ENCODE measurements at regions not wholly inside any gene's neighbourhood (a gene's known extent, or its start where the extent isn't known, plus 50 kb on each side); places are given as distances from the start of the nearest gene placed in this dataset.

DNA sequence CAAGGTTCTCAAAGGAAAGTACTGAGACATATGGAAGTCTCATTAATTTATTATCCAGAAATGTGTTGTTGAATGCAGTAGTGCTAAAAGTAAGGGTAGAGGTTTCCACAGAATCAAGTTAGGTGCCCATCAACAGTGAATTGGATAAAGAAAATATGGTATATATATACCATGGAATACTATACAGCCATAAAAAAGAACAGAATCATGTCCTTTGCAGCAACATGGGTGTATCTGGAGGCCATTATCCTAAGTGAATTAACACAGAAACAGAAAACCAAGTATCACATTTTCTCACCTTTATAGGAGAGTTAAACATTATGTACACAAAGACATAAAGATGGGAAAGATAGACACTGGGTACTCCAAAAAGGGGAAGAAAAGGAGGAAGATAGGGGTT is 149.9 kb upstream of the RASSF8 start:
- Histone ChIP-seq H3K27me3 (no peaks in the 10 kb centered on the region), H3K4me1 (no peaks in the 10 kb centered on the region), H3K27ac (no peak overlapping the region), H3K4me3 (no peak overlapping the region), H3K36me3 (no peaks in the 10 kb centered on the region), H3K9me3 (no peaks in the 10 kb centered on the region)
- no peak for TF ChIP-seq POLR2A (IDR thresholded peaks at IDR 0.05)
- TF ChIP-seq, protein P1, sequence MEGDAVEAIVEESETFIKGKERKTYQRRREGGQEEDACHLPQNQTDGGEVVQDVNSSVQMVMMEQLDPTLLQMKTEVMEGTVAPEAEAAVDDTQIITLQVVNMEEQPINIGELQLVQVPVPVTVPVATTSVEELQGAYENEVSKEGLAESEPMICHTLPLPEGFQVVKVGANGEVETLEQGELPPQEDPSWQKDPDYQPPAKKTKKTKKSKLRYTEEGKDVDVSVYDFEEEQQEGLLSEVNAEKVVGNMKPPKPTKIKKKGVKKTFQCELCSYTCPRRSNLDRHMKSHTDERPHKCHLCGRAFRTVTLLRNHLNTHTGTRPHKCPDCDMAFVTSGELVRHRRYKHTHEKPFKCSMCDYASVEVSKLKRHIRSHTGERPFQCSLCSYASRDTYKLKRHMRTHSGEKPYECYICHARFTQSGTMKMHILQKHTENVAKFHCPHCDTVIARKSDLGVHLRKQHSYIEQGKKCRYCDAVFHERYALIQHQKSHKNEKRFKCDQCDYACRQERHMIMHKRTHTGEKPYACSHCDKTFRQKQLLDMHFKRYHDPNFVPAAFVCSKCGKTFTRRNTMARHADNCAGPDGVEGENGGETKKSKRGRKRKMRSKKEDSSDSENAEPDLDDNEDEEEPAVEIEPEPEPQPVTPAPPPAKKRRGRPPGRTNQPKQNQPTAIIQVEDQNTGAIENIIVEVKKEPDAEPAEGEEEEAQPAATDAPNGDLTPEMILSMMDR (IDR thresholded peaks at IDR 0.05 in 4 of 5, conservative IDR thresholded peaks at IDR 0.05 in 1 of 5) = no peak
- ATAC-seq (no peak), DNase-seq (no peak)
- intact Hi-C loops (cut with DNase I; ENCODE audit: low total_unique reads) (no loop called here), in situ Hi-C loops (cut with MboI; ENCODE audit: low sequenced_read_pairs in 4 of 4) (no loop called here)

DNA sequence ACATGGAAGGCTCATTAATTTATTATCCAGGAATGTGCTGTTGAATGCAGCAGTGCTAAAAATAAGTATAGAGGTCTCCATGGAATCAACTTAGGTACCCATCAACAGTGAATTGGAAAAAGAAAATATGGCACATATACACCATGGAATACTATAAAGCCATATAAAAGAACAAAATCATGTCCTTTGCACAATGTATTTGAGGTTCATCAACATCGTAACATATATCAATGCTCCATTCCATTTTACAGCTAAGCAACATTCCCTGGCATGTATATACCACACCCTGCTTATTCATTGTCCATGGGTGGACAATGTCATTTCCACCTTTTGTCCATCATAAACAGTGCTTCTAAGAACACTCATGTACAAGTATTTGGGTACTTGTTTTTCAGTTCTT is 147.8 kb upstream of the RASSF8 start:
- Histone ChIP-seq H3K4me1 (no peaks in the 10 kb centered on the region), H3K27me3 (no peaks in the 10 kb centered on the region), H3K9me3 (no peaks in the 10 kb centered on the region), H3K27ac (no peak overlapping the region), H3K36me3 (no peaks in the 10 kb centered on the region), H3K4me3 (no peak overlapping the region)
- TF ChIP-seq, protein P1 (IDR thresholded peaks at IDR 0.05 in 4 of 5, conservative IDR thresholded peaks at IDR 0.05 in 1 of 5) = no peak
- no peak for TF ChIP-seq POLR2A (IDR thresholded peaks at IDR 0.05)
- DNase-seq = no peak
- intact Hi-C loops (cut with DNase I; ENCODE audit: low total_unique reads) = no loop called here
- no peak for ATAC-seq
- in situ Hi-C loops (cut with MboI; ENCODE audit: low sequenced_read_pairs in 4 of 4) = no loop called here

DNA sequence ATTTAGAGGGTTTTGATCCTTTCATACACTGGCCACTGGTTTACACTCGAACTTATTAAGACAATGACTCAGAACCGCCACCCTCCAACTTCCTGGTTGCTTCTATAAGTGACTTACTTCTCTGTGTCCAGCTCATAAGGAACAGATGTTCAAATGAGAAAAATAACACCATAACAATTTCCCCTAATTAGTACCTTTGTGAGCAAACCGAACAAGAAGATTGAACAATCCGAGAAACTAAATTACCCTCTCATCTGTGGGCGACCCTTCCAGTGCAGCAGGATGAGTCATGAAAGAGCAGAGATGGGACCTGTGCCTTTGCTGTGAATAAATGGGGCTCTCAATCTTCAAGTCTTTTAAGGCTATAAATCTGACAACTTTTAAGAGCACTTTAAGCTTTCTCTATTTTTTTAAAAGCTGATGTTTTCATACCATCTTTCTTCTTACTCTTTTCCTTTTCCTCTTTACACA is 146.8 kb upstream of the RASSF8 start:
- intact Hi-C loops (cut with DNase I; ENCODE audit: low total_unique reads) (no loop called here), in situ Hi-C loops (cut with MboI; ENCODE audit: low sequenced_read_pairs in 4 of 4) (no loop called here)
- DNase-seq (no peak), ATAC-seq (no peak)
- Histone ChIP-seq H3K4me3 (no peak overlapping the region), H3K27ac (no peak overlapping the region), H3K4me1 (no peaks in the 10 kb centered on the region), H3K36me3 (no peaks in the 10 kb centered on the region), H3K9me3 (no peaks in the 10 kb centered on the region), H3K27me3 (no peaks in the 10 kb centered on the region)
- TF ChIP-seq, protein P1 (IDR thresholded peaks at IDR 0.05 in 4 of 5, conservative IDR thresholded peaks at IDR 0.05 in 1 of 5) = no peak
- TF ChIP-seq POLR2A (IDR thresholded peaks at IDR 0.05) = no peak

DNA sequence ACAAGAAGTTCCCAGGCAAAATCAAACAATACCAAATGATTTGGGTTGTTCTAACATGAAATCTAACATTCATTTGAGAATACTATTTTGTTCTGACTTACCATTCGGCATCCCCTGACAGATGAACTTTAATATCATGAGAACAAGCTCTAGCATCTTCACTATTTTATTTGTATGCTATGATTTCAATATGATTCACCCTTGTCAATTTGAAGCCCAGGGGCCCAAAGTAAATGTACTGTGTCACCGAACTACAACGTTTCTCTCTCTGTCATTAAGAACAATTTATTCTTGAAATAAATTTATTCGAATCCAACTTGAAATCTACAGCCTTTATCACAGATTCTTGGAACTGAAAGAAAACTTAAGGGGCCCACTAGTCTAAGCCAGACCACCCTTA is 146.2 kb upstream of the RASSF8 start:
- intact Hi-C loops (cut with DNase I; ENCODE audit: low total_unique reads) = no loop called here
- no peaks in the 10 kb centered on the region for H3K4me1 ChIP-seq
- no peaks in the 10 kb centered on the region for H3K36me3 ChIP-seq
- no peak for DNase-seq
- in situ Hi-C loops (cut with MboI; ENCODE audit: low sequenced_read_pairs in 4 of 4) = no loop called here
- no peak overlapping the region for H3K27ac ChIP-seq
- H3K27me3 ChIP-seq = no peaks in the 10 kb centered on the region
- no peak for TF ChIP-seq POLR2A (IDR thresholded peaks at IDR 0.05)
- TF ChIP-seq, protein P1 (IDR thresholded peaks at IDR 0.05 in 4 of 5, conservative IDR thresholded peaks at IDR 0.05 in 1 of 5) = no peak
- ATAC-seq = no peak
- H3K4me3 ChIP-seq = no peak overlapping the region
- no peaks in the 10 kb centered on the region for H3K9me3 ChIP-seq

DNA sequence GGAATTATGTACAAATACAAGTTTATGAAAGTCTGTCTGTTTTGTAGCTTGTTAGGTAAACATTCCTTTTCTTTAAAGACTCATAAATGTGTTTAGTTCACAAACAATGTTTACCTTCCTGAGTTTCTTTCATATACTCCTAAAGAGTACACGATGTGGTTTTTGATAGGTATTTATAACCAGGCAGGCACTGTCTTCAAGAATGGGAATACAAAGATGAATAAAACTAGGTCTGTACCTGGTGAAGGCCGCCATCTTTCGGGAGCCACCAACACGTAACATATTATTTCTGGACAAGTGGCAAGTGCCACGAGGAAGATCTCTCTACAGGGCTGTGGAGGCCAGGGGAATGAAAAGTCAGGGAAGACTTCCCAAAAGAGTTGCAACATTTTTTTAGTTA is 144.6 kb upstream of the RASSF8 start:
- Histone ChIP-seq H3K9me3 (no peaks in the 10 kb centered on the region), H3K27me3 (no peaks in the 10 kb centered on the region), H3K4me3 (no peak overlapping the region), H3K4me1 (no peaks in the 10 kb centered on the region), H3K27ac (no peak overlapping the region), H3K36me3 (no peaks in the 10 kb centered on the region)
- in situ Hi-C loops (cut with MboI; ENCODE audit: low sequenced_read_pairs in 4 of 4) = no loop called here
- TF ChIP-seq POLR2A (IDR thresholded peaks at IDR 0.05) = no peak
- TF ChIP-seq, protein P1 (IDR thresholded peaks at IDR 0.05 in 4 of 5, conservative IDR thresholded peaks at IDR 0.05 in 1 of 5) = no peak
- intact Hi-C loops (cut with DNase I; ENCODE audit: low total_unique reads) = no loop called here
- no peak for ATAC-seq
- no peak for DNase-seq

Data from gastrocnemius medialis (tissue), 4 donors.